ENCODE measurements at regions not wholly inside any gene's neighbourhood (a gene's known extent, or its start where the extent isn't known, plus 50 kb on each side); places are given as distances from the start of the nearest gene placed in this dataset.

DNA sequence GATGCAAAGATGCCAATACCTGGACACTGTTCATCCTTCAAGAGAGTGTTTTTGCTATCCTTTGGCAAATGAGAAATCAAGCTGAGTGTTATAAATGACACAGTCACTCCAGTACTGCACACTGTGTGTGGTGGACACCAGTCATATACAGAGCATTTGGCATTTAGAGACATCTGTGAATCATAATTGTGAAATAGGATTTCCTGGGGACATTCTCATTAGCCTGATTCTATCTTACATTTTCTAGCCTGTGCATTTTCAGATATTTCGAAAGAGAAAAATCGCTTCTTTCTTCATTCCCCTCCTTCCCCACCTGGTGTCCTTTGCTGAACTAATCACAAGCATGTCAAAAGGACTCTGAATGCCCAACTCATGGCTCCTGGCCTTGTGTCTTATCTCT lies 781.0 kb upstream of the ARGLU1 start:
- H3K4me3 ChIP-seq (ENCODE audit: low read length) = no peak overlapping the region
- Mint-ChIP-seq H3K27me3 (no peaks in the 10 kb centered on the region), H3K9me3 (no peaks in the 10 kb centered on the region), H3K36me3 (ENCODE audit: low read depth) (no peaks in the 10 kb centered on the region), H3K4me1 (ENCODE audit: low read depth) (no peaks in the 10 kb centered on the region), H3K4me3 (no peak overlapping the region), H3K27ac (no peak overlapping the region)
- ChIA-PET POLR2A (no interaction called here), CTCF (no interaction called here)
- H3K9me3 ChIP-seq (ENCODE audit: control insufficient read depth in 1 of 2, insufficient read depth in 1 of 2, low read length in 2 of 2) = peaks cover 0 to 4% of the 10 kb centered on the region in 2 experiments
- ATAC-seq (ENCODE audit: poor library complexity) (no peak), DNase-seq (no peak)
- H3K27me3 ChIP-seq (ENCODE audit: control insufficient read depth in 1 of 2, insufficient read depth in 2 of 2, low read length in 2 of 2) = no peaks in the 10 kb centered on the region
- no peak overlapping the region for H3K27ac ChIP-seq (ENCODE audit: low read depth in 1 of 2, low read length in 2 of 2)
- TF ChIP-seq, protein P1, sequence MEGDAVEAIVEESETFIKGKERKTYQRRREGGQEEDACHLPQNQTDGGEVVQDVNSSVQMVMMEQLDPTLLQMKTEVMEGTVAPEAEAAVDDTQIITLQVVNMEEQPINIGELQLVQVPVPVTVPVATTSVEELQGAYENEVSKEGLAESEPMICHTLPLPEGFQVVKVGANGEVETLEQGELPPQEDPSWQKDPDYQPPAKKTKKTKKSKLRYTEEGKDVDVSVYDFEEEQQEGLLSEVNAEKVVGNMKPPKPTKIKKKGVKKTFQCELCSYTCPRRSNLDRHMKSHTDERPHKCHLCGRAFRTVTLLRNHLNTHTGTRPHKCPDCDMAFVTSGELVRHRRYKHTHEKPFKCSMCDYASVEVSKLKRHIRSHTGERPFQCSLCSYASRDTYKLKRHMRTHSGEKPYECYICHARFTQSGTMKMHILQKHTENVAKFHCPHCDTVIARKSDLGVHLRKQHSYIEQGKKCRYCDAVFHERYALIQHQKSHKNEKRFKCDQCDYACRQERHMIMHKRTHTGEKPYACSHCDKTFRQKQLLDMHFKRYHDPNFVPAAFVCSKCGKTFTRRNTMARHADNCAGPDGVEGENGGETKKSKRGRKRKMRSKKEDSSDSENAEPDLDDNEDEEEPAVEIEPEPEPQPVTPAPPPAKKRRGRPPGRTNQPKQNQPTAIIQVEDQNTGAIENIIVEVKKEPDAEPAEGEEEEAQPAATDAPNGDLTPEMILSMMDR (IDR thresholded peaks at IDR 0.05) = no peak
- no peaks in the 10 kb centered on the region for H3K36me3 ChIP-seq (ENCODE audit: insufficient read depth, low read length)
- intact Hi-C loops (cut with DNase I, micrococcal nuclease) = no loop called here
- no peaks in the 10 kb centered on the region for H3K4me1 ChIP-seq (ENCODE audit: insufficient read depth, low read length)

DNA sequence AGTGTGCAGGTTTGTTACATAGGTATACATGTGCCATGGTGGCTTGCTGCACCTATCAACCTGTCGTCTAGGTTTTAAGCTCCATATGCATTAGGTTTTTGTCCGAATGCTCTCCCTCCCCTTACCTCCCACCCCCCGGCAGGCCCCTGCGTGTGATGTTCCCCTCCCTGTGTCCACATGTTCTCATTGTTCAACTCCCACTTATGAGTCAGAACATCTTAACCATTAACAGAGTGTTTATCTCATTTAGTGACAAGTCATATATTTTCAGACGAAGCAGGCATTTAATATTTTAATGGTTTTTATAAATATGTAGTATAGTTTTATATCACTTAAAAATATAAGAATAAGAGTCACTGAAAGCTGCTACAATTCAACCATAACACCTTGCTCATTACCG lies 780.5 kb upstream of the ARGLU1 start:
- Histone ChIP-seq H3K4me1 (ENCODE audit: insufficient read depth, low read length) (no peaks in the 10 kb centered on the region), H3K4me3 (ENCODE audit: low read length) (no peak overlapping the region), H3K27me3 (ENCODE audit: control insufficient read depth in 1 of 2, insufficient read depth in 2 of 2, low read length in 2 of 2) (no peaks in the 10 kb centered on the region), H3K9me3 (ENCODE audit: control insufficient read depth in 1 of 2, insufficient read depth in 1 of 2, low read length in 2 of 2) (peaks cover 0 to 4% of the 10 kb centered on the region in 2 experiments), H3K36me3 (ENCODE audit: insufficient read depth, low read length) (no peaks in the 10 kb centered on the region), H3K27ac (ENCODE audit: low read depth in 1 of 2, low read length in 2 of 2) (no peak overlapping the region)
- no peak for ATAC-seq (ENCODE audit: poor library complexity)
- no peak overlapping the region for H3K4me3 Mint-ChIP-seq
- ChIA-PET CTCF (no interaction called here), POLR2A (no interaction called here)
- intact Hi-C loops (cut with DNase I, micrococcal nuclease) = no loop called here
- H3K9me3 Mint-ChIP-seq = no peaks in the 10 kb centered on the region
- H3K4me1 Mint-ChIP-seq (ENCODE audit: low read depth) = no peaks in the 10 kb centered on the region
- no peaks in the 10 kb centered on the region for H3K36me3 Mint-ChIP-seq (ENCODE audit: low read depth)
- no peaks in the 10 kb centered on the region for H3K27me3 Mint-ChIP-seq
- H3K27ac Mint-ChIP-seq = no peak overlapping the region
- TF ChIP-seq, protein P1 (IDR thresholded peaks at IDR 0.05) = no peak
- no peak for DNase-seq

DNA sequence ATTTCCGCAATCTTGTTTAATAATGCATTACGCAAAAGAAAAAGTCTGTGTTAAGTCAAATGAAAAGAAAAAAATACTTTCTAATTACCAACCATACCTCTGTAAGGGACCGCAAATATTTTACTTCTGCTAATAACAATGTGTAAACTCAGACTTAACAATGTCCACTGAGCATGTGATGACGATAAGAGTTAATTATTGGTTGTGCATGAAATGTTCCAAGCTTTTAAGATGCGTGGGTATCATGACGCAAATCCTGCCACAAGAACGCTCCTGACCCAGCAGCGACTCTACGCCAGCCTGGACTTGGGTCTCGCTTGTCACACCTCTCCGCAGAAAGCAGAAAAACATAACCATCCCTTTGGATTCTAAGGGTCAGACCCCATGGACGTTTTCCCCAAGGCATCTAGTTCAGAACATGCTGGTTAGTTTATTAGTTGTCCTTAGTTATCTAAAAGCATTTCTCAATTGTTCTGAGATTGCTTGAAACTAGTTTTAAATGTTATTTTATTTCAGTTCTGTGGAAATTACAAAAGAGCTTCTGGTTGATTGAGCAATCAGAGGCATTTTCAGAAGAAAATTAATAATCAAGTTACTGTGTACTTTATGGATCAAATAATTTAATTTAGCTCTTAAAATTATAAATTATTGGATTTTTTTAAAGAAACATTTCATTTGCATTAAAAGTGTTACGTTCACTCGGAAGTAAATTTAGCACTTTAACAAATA lies 779.9 kb upstream of the ARGLU1 start:
- CTCF ChIA-PET = no interaction called here
- Mint-ChIP-seq H3K4me3 (no peak overlapping the region), H3K9me3 (no peaks in the 10 kb centered on the region), H3K36me3 (ENCODE audit: low read depth) (no peaks in the 10 kb centered on the region), H3K27me3 (no peaks in the 10 kb centered on the region), H3K4me1 (ENCODE audit: low read depth) (no peaks in the 10 kb centered on the region), H3K27ac (no peak overlapping the region)
- DNase-seq (no peak), ATAC-seq (ENCODE audit: poor library complexity) (no peak)
- Histone ChIP-seq H3K4me1 (ENCODE audit: insufficient read depth, low read length) (no peaks in the 10 kb centered on the region), H3K9me3 (ENCODE audit: control insufficient read depth in 1 of 2, insufficient read depth in 1 of 2, low read length in 2 of 2) (peaks cover 0 to 4% of the 10 kb centered on the region in 2 experiments), H3K27ac (ENCODE audit: low read depth in 1 of 2, low read length in 2 of 2) (no peak overlapping the region), H3K4me3 (ENCODE audit: low read length) (no peak overlapping the region), H3K27me3 (ENCODE audit: control insufficient read depth in 1 of 2, insufficient read depth in 2 of 2, low read length in 2 of 2) (no peaks in the 10 kb centered on the region), H3K36me3 (ENCODE audit: insufficient read depth, low read length) (no peaks in the 10 kb centered on the region)
- intact Hi-C loops (cut with DNase I, micrococcal nuclease) = loop anchor here in 1 of 2 experiments (2.0 kb wide), 1 partner anchor 55 kb away; no protein-coding TSS in a partner anchor
- TF ChIP-seq, protein P1 (IDR thresholded peaks at IDR 0.05) = no peak
- POLR2A ChIA-PET = no interaction called here

Measured in CD4-positive, alpha-beta T cell (primary cell).